GM21723 (cell line): ENCODE measurements at regions not wholly inside any gene's neighbourhood (a gene's known extent, or its start where the extent isn't known, plus 50 kb on each side); places are given as distances from the start of the nearest gene placed in this dataset.

ENCODE experiments used
- ATAC-seq: cut with Tn5 transposase; IDR thresholded peaks from one replicate; pipeline ENCODE4 v1.9.1; 2021; ENCODE audit warnings: mild to moderate bottlenecking, moderate library complexity; ENCODE audit not compliant: unreplicated experiment

- ATAC-seq: no peak
These were observed 52.5 kb upstream of the INTU start for GRCh38 chr4:127580300-127580699.

- no peak for ATAC-seq
These were observed 51.9 kb upstream of the INTU start for GRCh38 chr4:127580891-127581290.
